ENCODE measurements at regions not wholly inside any gene's neighbourhood (a gene's known extent, or its start where the extent isn't known, plus 50 kb on each side); places are given as distances from the start of the nearest gene placed in this dataset.

- TF ChIP-seq, protein P1, sequence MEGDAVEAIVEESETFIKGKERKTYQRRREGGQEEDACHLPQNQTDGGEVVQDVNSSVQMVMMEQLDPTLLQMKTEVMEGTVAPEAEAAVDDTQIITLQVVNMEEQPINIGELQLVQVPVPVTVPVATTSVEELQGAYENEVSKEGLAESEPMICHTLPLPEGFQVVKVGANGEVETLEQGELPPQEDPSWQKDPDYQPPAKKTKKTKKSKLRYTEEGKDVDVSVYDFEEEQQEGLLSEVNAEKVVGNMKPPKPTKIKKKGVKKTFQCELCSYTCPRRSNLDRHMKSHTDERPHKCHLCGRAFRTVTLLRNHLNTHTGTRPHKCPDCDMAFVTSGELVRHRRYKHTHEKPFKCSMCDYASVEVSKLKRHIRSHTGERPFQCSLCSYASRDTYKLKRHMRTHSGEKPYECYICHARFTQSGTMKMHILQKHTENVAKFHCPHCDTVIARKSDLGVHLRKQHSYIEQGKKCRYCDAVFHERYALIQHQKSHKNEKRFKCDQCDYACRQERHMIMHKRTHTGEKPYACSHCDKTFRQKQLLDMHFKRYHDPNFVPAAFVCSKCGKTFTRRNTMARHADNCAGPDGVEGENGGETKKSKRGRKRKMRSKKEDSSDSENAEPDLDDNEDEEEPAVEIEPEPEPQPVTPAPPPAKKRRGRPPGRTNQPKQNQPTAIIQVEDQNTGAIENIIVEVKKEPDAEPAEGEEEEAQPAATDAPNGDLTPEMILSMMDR (IDR thresholded peaks at IDR 0.05; ENCODE audit: insufficient read depth, low read length, poor library complexity, severe bottlenecking) = no peak
- TF ChIP-seq EZH2phosphoT487 (conservative IDR thresholded peaks at IDR 0.05; ENCODE audit: low read length) = no peak
Observed at GRCh38 chr11:92384802-92385201, 160.2 kb downstream of the FAT3 start.

Measured in SU-DHL-6 (cell line).